ENCODE measurements at regions not wholly inside any gene's neighbourhood (a gene's known extent, or its start where the extent isn't known, plus 50 kb on each side); places are given as distances from the start of the nearest gene placed in this dataset.

- ATAC-seq: no peak
- Histone ChIP-seq H3K4me3 (no peak overlapping the region), H3K4me1 (no peaks in the 10 kb centered on the region), H3K27me3 (no peaks in the 10 kb centered on the region), H3K36me3 (no peaks in the 10 kb centered on the region), H3K9me3 (no peaks in the 10 kb centered on the region), H3K27ac (no peak overlapping the region)
- 77 to 80% methylated on average over 5 of the region's 5 CpGs for WGBS, 2 donors
- FAIRE-seq: no peak
- DNase-seq: no peak
- TF ChIP-seq, protein P1, sequence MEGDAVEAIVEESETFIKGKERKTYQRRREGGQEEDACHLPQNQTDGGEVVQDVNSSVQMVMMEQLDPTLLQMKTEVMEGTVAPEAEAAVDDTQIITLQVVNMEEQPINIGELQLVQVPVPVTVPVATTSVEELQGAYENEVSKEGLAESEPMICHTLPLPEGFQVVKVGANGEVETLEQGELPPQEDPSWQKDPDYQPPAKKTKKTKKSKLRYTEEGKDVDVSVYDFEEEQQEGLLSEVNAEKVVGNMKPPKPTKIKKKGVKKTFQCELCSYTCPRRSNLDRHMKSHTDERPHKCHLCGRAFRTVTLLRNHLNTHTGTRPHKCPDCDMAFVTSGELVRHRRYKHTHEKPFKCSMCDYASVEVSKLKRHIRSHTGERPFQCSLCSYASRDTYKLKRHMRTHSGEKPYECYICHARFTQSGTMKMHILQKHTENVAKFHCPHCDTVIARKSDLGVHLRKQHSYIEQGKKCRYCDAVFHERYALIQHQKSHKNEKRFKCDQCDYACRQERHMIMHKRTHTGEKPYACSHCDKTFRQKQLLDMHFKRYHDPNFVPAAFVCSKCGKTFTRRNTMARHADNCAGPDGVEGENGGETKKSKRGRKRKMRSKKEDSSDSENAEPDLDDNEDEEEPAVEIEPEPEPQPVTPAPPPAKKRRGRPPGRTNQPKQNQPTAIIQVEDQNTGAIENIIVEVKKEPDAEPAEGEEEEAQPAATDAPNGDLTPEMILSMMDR (IDR thresholded peaks at IDR 0.05): no peak
- intact Hi-C loops (cut with DNase I): no loop called here
Measured at GRCh38 chr18:56127322-56128099, 510.9 kb downstream of the TXNL1 start.

GRCh38 chr18:56124186-56124585 is 514.2 kb downstream of the TXNL1 start:
- WGBS, 2 donors: 92 to 95% methylated on average over 2 of the region's 2 CpGs
- Histone ChIP-seq H3K36me3 (no peaks in the 10 kb centered on the region), H3K4me1 (no peaks in the 10 kb centered on the region), H3K4me3 (no peak overlapping the region), H3K27ac (no peak overlapping the region), H3K9me3 (no peaks in the 10 kb centered on the region), H3K27me3 (no peaks in the 10 kb centered on the region)
- no peak for ATAC-seq
- TF ChIP-seq, protein P1 (IDR thresholded peaks at IDR 0.05): no peak
- no peak for FAIRE-seq
- no peak for DNase-seq
- intact Hi-C loops (cut with DNase I): no loop called here

GRCh38 chr18:56121669-56122068 is 516.7 kb downstream of the TXNL1 start:
- FAIRE-seq (no peak), DNase-seq (no peak), ATAC-seq (no peak)
- Histone ChIP-seq H3K9me3 (no peaks in the 10 kb centered on the region), H3K4me1 (no peaks in the 10 kb centered on the region), H3K27me3 (no peaks in the 10 kb centered on the region), H3K4me3 (no peak overlapping the region), H3K27ac (no peak overlapping the region), H3K36me3 (no peaks in the 10 kb centered on the region)
- intact Hi-C loops (cut with DNase I): no loop called here
- 85 to 90% methylated on average over 1 of the region's 1 CpG for WGBS, 2 donors
- TF ChIP-seq, protein P1 (IDR thresholded peaks at IDR 0.05): no peak

GRCh38 chr18:56120782-56121181 is 517.6 kb downstream of the TXNL1 start:
- Histone ChIP-seq H3K4me3 (no peak overlapping the region), H3K9me3 (no peaks in the 10 kb centered on the region), H3K27ac (no peak overlapping the region), H3K27me3 (no peaks in the 10 kb centered on the region), H3K4me1 (no peaks in the 10 kb centered on the region), H3K36me3 (no peaks in the 10 kb centered on the region)
- FAIRE-seq (no peak), ATAC-seq (no peak), DNase-seq (no peak)
- WGBS, 2 donors: 97 to 98% methylated on average over 3 of the region's 3 CpGs
- intact Hi-C loops (cut with DNase I): no loop called here
- TF ChIP-seq, protein P1 (IDR thresholded peaks at IDR 0.05): no peak

GRCh38 chr18:56119681-56120080 is 518.7 kb downstream of the TXNL1 start:
- no peak overlapping the region for H3K4me3 ChIP-seq
- ATAC-seq (no peak), DNase-seq (no peak), FAIRE-seq (no peak)
- TF ChIP-seq, protein P1 (IDR thresholded peaks at IDR 0.05): no peak
- no peaks in the 10 kb centered on the region for H3K9me3 ChIP-seq
- H3K27me3 ChIP-seq: no peaks in the 10 kb centered on the region
- 87% methylated on average over 4 of the region's 4 CpGs for WGBS, 2 donors
- no peaks in the 10 kb centered on the region for H3K4me1 ChIP-seq
- no peak overlapping the region for H3K27ac ChIP-seq
- no peaks in the 10 kb centered on the region for H3K36me3 ChIP-seq
- intact Hi-C loops (cut with DNase I): no loop called here

All from pancreas (tissue), 10 donors.